ENCODE measurements at regions not wholly inside any gene's neighbourhood (a gene's known extent, or its start where the extent isn't known, plus 50 kb on each side); places are given as distances from the start of the nearest gene placed in this dataset.

DNA sequence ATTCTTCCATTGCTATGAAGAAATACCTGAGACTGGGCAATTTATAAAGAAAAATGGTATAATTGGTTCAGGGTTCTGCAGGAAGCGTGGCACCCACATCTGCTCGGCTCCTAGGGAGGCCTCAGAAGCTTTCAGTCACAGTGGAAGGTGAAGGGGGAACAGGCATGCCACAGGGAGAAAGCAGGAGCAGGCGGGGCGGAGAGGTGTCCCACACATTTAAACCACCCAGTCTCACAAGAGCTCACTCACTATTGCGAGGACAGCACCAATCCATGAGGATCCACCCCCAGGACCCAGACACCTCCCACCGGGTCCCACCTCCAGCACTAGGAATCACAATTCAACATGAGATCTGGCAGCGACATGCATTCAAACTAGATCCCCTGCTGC lies 56.0 kb upstream of the C14orf180 start:
- TF ChIP-seq TAF1 (IDR thresholded peaks at IDR 0.05; ENCODE audit: borderline replicate concordance, low read depth, low read length) (no peak), POLR2A (IDR thresholded peaks at IDR 0.05; ENCODE audit: low read depth, low read length) (no peak), POLR2AphosphoS5 (IDR thresholded peaks at IDR 0.05; ENCODE audit: low read depth, low read length) (no peak)

All from GM12892 (cell line).